ENCODE measurements at regions not wholly inside any gene's neighbourhood (a gene's known extent, or its start where the extent isn't known, plus 50 kb on each side); places are given as distances from the start of the nearest gene placed in this dataset.
"Not testable (repeated sequence)": the region's sequence is repeated elsewhere in the genome, so short reads cannot be mapped to it uniquely, and the experiment has no call there.

- no peak for DNase-seq (ENCODE audit: low read depth in 4 of 4, low spot score in 3 of 4)
Observed at GRCh38 chr6:11387707-11388430, 149.7 kb upstream of the TMEM170B start.

- no peak for DNase-seq (ENCODE audit: low read depth in 4 of 4, low spot score in 3 of 4)
Observed at GRCh38 chr6:11386726-11387125, 150.8 kb upstream of the TMEM170B start.

GRCh38 chr6:11386323-11386722 is 151.2 kb upstream of the TMEM170B start:
- DNase-seq (ENCODE audit: low read depth in 4 of 4, low spot score in 3 of 4), result no peak

- no peak for DNase-seq (ENCODE audit: low read depth in 4 of 4, low spot score in 3 of 4)
Observed at GRCh38 chr6:11384531-11385309, 152.3 kb upstream of the NEDD9 start.

- no peak for DNase-seq (ENCODE audit: low read depth in 4 of 4, low spot score in 3 of 4)
Observed at GRCh38 chr6:11381801-11382513, 149.5 kb upstream of the NEDD9 start.

- DNase-seq (ENCODE audit: low read depth in 4 of 4, low spot score in 3 of 4), result no peak
Observed at GRCh38 chr6:11380969-11381744, 148.7 kb upstream of the NEDD9 start.

GRCh38 chr6:11380549-11380948 is 148.1 kb upstream of the NEDD9 start:
- no peak for DNase-seq (ENCODE audit: low read depth in 4 of 4, low spot score in 3 of 4)

- DNase-seq (ENCODE audit: low read depth in 4 of 4, low spot score in 3 of 4), result no peak
Observed at GRCh38 chr6:11379805-11380204, 147.3 kb upstream of the NEDD9 start.

GRCh38 chr6:11378639-11379038 is 146.2 kb upstream of the NEDD9 start:
- DNase-seq (ENCODE audit: low read depth in 4 of 4, low spot score in 3 of 4), result no peak

- DNase-seq (ENCODE audit: low read depth in 4 of 4, low spot score in 3 of 4), result no peak
Observed at GRCh38 chr6:11374036-11375010, 141.9 kb upstream of the NEDD9 start.

GRCh38 chr6:11373208-11373607 is 140.7 kb upstream of the NEDD9 start:
- no peak for DNase-seq (ENCODE audit: low read depth in 4 of 4, low spot score in 3 of 4)

- not testable (repeated sequence) for DNase-seq (ENCODE audit: low read depth in 4 of 4, low spot score in 3 of 4)
Observed at GRCh38 chr6:11372186-11372790, 139.8 kb upstream of the NEDD9 start.

GRCh38 chr6:11370191-11371018 is 137.9 kb upstream of the NEDD9 start:
- DNase-seq (ENCODE audit: low read depth in 4 of 4, low spot score in 3 of 4), result no peak

- DNase-seq (ENCODE audit: low read depth in 4 of 4, low spot score in 3 of 4), result no peak
Observed at GRCh38 chr6:11368760-11369159, 136.3 kb upstream of the NEDD9 start.

GRCh38 chr6:11368264-11368663 is 135.8 kb upstream of the NEDD9 start:
- no peak for DNase-seq (ENCODE audit: low read depth in 4 of 4, low spot score in 3 of 4)

- peak; percentile 60 to 75 (median 66) for DNase-seq (ENCODE audit: low read depth in 4 of 4, low spot score in 3 of 4)
Observed at GRCh38 chr6:11367638-11368199, 135.3 kb upstream of the NEDD9 start.

GRCh38 chr6:11366934-11367637 is 134.6 kb upstream of the NEDD9 start:
- DNase-seq (ENCODE audit: low read depth in 4 of 4, low spot score in 3 of 4), result no peak
